Ovary (tissue), 3 donors: ENCODE measurements at regions not wholly inside any gene's neighbourhood (a gene's known extent, or its start where the extent isn't known, plus 50 kb on each side); places are given as distances from the start of the nearest gene placed in this dataset.

Experiments
- EP300 ChIP-seq: sonication (generic); formaldehyde crosslinking; IDR thresholded peaks from one replicate; pipeline ENCODE4 v1.6.1; 2017; ENCODE audit warnings: antibody characterized with exemption
- POLR2A ChIP-seq: fragments of 450-650 bp; IDR thresholded peaks from one replicate; pipeline ENCODE4 v1.6.1; 2017; ENCODE audit warnings: antibody characterized with exemption, mild to moderate bottlenecking, moderate library complexity
- TF ChIP-seq, protein P1 (sequence below), 3 donors: fragments of 450-650 bp in 2 of 3; fragments of 200-600 bp in 1 of 3; IDR thresholded peaks; one replicate each; pipeline versions ENCODE4 v1.5.1 to v1.8.0; 2016 to 2022; ENCODE audit warnings: antibody characterized with exemption in 3 of 3, mild to moderate bottlenecking in 1 of 3
- donor health status: DM: no; HTN: no; CAD: no.

DNA sequence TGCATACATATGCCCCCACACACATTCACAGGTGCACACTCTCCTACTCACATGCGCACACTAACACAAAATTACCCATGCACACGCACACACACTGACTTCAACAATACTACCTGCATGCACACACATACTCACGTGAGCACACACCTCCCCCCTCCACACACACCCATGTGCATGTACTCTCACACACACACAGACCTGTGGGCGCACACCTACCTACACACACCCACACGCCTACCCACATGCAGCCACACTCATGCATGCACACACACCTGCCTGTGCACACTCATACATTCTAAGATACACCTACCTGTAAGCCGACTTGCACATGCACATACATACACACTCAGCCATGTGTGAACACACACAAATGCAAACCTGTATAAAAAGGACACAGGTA lies 97.3 kb upstream of the GSC start:
- TF ChIP-seq POLR2A: no peak
- TF ChIP-seq, protein P1, sequence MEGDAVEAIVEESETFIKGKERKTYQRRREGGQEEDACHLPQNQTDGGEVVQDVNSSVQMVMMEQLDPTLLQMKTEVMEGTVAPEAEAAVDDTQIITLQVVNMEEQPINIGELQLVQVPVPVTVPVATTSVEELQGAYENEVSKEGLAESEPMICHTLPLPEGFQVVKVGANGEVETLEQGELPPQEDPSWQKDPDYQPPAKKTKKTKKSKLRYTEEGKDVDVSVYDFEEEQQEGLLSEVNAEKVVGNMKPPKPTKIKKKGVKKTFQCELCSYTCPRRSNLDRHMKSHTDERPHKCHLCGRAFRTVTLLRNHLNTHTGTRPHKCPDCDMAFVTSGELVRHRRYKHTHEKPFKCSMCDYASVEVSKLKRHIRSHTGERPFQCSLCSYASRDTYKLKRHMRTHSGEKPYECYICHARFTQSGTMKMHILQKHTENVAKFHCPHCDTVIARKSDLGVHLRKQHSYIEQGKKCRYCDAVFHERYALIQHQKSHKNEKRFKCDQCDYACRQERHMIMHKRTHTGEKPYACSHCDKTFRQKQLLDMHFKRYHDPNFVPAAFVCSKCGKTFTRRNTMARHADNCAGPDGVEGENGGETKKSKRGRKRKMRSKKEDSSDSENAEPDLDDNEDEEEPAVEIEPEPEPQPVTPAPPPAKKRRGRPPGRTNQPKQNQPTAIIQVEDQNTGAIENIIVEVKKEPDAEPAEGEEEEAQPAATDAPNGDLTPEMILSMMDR (IDR thresholded peaks at IDR 0.05): no peak
- TF ChIP-seq EP300: no peak
